C4-2B (cell line): ENCODE measurements at regions not wholly inside any gene's neighbourhood (a gene's known extent, or its start where the extent isn't known, plus 50 kb on each side); places are given as distances from the start of the nearest gene placed in this dataset.

Experiments used
- H3K27ac ChIP-seq: fragments of 450-650 bp; 2 replicates; pipeline ENCODE4 v1.5.1; 2017
- CTCF ChIP-seq: fragments of 450-650 bp; conservative IDR thresholded peaks from 2 replicates; pipeline ENCODE4 v1.5.1; 2017; ENCODE audit warnings: mild to moderate bottlenecking
- ZFX ChIP-seq: fragments of 450-650 bp; IDR thresholded peaks from 2 replicates; pipeline ENCODE4 v1.6.1; 2017

DNA sequence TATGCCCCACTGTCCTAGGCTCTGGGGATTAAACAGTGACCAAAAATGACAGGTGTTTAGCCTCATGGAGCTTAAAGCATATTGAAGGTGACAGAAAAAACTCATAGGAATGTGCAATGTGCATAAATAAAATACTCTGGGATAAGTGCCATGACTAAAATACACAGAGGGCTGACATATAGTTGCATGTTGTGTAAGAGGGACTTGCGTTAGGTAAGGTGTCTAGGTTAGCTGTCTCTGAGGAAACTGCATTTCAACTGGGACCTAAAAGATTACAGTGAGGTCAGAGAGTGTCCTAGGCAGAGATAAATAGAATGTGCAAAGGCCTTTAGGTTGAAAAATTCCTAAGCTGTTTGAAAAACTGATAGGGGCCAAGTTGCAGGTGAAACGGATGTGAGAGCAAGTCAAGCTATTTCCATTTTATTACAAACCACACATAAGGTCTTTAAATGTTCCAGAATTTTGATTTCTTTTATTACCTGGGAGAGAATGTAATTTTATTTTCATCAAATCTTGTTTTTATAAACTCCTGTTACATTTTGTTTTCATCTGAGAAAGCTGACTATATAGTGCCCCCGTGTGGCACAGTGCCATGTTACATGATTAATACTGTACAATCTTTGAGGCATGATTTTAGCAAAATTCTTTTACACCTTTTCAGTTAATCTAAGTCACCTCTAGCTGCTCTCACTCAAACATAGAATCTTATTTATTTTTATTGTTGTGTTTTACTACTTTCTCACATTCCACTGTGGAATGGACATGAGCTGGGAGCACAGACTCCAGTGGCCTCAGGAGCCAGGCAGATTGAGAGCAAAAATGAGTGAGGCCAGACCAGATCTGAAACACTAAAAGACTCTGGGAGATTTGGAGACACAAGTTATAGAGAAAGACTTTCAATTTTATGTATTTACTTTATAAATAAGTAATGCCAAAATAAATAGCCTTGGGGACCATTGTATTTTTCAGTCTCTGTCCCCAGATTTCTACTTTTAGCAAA lies 259.6 kb upstream of the ZNF717 start:
- no peak for TF ChIP-seq ZFX
- peak; percentile 72 for TF ChIP-seq CTCF
- no peak overlapping the region for H3K27ac ChIP-seq

- H3K27ac ChIP-seq: no peak overlapping the region
- TF ChIP-seq ZFX: no peak
- TF ChIP-seq CTCF: no peak
Observed at GRCh38 chr3:76047368-76047767, 262.0 kb upstream of the ZNF717 start.

DNA sequence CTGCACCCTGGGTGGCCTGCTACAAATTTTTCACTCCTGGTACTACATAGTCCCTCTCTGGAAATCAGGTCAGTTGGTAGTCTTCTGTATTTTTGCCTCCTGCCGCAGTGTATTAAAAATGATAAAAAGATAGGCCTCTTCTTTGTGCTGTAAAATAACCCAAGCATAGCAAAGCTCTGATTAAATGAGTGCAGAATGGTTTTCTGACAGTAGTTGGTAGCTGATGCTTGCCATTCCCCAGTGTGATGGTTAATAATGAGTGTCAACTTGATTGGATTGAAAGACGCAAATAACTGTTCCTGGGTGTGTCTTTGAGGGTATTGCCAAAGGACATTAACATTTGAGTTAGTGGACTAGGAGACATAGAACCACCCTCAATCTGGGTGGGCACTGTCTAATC lies 264.4 kb upstream of the ZNF717 start:
- H3K27ac ChIP-seq: no peak overlapping the region
- TF ChIP-seq ZFX (no peak), CTCF (no peak)

DNA sequence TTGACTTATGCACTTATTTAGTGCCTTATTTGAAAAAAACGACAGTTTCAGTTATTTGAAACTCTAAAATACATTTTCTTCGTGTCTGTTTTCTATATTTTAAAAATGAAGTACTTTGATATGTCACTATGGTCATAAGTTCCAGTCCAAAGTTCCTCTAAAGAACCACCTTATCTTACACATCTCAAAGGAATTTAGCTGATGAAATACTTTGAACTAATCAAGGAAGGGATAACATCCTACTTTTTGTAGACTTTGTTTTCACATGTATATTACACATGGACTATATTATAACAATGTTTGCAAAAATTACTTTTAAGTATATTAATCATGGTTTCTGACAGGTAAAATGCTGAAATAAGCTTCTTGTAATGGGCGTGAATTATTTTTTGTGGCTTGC lies 265.8 kb upstream of the ZNF717 start:
- no peak overlapping the region for H3K27ac ChIP-seq
- no peak for TF ChIP-seq ZFX
- no peak for TF ChIP-seq CTCF

GRCh38 chr3:76054404-76054803 lies 269.1 kb upstream of the ZNF717 start:
- no peak for TF ChIP-seq ZFX
- TF ChIP-seq CTCF: no peak
- H3K27ac ChIP-seq: no peak overlapping the region

- TF ChIP-seq CTCF (no peak), ZFX (no peak)
- no peak overlapping the region for H3K27ac ChIP-seq
Observed at GRCh38 chr3:76061654-76062053, 276.3 kb upstream of the ZNF717 start.

GRCh38 chr3:76063019-76063418 lies 277.7 kb upstream of the ZNF717 start:
- no peak overlapping the region for H3K27ac ChIP-seq
- TF ChIP-seq ZFX: no peak
- no peak for TF ChIP-seq CTCF
